VCaP (cell line): ENCODE measurements at regions not wholly inside any gene's neighbourhood (a gene's known extent, or its start where the extent isn't known, plus 50 kb on each side); places are given as distances from the start of the nearest gene placed in this dataset.

ENCODE experiments used
- H3K27ac ChIP-seq: fragments of 450-650 bp; 2 replicates; pipeline ENCODE4 v1.5.1; 2017
- TF ChIP-seq, protein P1 (sequence below): fragments of 450-650 bp; conservative IDR thresholded peaks from 2 replicates; pipeline ENCODE4 v1.5.1; 2017; ENCODE audit warnings: mild to moderate bottlenecking, moderate library complexity

DNA sequence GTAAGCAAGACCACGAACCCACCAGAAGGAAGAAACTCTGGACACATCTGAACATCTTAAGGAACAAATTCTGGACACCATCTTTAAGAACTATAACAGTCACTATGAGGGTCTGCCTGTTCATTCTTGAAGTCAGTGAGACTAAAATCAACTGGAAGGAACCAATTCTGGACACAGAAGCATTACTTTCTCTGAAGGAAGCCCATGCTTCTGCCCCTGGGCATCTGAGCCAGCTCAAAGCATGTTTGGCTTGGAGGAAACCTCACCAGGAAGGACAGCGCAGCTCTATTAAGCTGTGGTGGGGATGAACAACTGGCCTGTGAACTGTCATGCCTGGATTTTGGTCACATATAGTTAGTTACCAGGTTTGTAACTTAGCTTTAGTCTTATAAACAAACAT, 132.4 kb upstream of the GDF10 start:
- H3K27ac ChIP-seq: no peak overlapping the region

DNA sequence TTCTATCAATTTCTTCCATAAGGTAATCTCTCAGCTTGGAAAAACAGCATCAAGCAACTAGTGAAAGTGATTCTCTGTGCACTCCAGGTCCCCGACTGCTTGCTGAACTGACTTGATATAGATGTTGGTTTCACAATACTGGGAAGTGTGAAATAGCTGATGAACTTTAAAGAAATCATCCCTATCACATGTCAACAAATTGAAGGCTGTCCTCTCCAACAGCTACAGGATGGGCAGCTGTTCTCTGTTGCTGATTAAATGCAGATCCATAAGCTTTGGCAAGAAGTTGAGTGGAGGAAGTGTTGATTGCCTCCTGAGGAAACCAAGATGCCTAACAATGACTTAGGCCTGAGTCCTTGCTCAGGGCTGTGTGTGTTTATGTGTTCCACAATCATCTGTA, 130.4 kb upstream of the GDF10 start:
- H3K27ac ChIP-seq: no peak overlapping the region
- TF ChIP-seq, protein P1, sequence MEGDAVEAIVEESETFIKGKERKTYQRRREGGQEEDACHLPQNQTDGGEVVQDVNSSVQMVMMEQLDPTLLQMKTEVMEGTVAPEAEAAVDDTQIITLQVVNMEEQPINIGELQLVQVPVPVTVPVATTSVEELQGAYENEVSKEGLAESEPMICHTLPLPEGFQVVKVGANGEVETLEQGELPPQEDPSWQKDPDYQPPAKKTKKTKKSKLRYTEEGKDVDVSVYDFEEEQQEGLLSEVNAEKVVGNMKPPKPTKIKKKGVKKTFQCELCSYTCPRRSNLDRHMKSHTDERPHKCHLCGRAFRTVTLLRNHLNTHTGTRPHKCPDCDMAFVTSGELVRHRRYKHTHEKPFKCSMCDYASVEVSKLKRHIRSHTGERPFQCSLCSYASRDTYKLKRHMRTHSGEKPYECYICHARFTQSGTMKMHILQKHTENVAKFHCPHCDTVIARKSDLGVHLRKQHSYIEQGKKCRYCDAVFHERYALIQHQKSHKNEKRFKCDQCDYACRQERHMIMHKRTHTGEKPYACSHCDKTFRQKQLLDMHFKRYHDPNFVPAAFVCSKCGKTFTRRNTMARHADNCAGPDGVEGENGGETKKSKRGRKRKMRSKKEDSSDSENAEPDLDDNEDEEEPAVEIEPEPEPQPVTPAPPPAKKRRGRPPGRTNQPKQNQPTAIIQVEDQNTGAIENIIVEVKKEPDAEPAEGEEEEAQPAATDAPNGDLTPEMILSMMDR: no peak

More for the DNA sequence above, 132.4 kb upstream of the GDF10 start:
- TF ChIP-seq, protein P1: no peak

DNA sequence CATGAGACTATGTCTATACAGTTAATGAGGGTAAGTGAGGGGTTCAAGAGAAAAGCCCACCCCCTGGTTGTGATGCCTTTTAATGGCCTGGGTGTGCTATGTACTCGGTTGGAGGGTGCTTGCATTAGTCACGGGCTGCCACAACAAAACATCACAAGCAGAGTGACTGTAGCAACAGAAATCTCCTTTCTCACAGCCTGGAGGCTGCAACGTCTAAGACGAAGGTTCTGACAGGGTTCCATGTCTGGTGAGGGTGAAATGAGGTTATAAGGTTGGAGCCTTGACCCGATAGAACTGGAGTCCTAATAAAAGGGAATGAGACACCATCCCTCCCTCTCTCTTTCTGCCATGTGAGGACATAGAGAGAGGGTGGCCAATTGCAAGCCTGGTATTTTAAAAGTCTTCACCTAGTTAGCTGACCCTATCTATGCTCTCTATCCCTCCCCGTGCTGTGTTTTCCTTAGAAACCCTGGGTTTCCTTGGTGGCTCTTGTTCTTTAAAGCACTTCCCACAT, 126.0 kb upstream of the GDF10 start:
- TF ChIP-seq, protein P1: no peak
- H3K27ac ChIP-seq: no peak overlapping the region

DNA sequence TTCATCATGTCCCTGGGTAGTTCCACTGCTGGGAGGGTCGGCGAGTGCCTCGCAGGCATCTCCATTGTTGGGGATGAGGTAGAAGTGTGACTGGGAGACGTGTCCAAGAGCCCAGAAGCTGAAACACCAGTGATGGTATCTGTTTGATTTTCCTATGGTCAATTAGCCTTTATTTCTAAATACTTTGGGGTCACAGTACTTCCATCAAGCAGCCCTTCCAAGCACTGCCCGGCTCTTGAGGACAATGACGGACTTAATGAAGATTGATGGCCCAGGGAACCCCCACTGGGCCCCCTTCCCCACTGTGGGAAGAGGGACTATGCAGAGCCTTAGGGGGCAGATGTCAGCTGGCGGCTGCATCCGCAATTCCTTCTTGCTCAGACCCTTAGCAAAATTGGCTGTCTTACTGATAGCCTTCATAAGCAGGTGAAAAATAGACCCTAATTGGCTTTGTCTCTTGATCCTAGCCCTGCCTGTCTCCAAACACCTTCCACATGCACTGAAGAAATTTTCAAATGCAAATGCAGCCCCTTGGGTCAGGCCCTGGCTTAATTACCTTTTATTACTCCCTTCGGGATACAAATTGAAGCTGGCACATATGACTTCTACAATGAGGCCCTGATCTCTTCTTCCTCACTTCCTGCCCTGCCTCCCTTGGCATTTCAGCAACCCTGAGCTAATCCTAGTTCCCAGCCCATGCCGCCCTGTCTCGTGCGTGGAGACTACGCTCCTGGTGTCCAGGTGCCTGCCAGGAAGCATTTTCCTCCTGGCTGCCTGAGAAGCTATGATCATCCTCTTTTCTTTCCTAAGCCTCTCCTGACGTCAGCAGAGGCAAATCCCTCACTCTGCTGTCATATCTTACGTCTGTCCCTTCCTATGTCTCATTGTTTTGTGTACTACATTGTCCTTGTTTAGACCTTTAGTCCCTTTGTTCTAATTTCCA, 124.5 kb upstream of the GDF10 start:
- no peak overlapping the region for H3K27ac ChIP-seq
- TF ChIP-seq, protein P1: no peak

DNA sequence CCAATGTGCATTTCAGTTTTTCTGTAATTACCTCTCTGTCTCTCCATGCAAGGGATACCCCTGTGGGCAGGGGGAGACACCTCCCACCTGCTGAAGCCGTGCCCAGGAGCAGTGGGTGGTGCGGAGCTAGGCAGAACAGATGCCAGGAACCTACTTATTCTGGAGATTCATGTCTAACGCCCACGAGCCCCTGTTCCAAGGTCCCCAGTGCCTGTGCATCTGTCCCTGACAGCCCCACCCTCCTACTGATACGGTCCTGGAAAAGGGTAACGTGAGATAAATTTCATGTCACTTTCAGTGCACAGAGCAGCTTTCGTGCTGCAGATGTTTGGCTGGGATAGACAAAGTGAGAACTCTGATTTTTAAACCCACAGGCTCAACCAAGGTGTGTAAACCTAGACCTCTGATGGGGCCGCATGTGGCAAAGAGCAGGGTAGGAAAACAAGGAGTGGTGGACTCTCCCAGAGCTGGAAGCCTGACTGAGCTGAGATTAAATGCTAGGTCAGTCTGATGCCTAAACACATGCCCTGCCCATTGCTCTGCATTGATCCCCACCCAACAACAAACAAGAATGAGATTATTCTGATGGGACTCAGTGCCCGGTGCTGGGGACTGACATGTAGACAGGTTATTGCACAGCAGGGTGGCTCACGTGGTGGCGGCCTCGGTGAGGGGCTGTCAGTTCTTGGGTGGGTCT, 123.6 kb upstream of the GDF10 start:
- H3K27ac ChIP-seq: no peak overlapping the region
- TF ChIP-seq, protein P1: no peak

DNA sequence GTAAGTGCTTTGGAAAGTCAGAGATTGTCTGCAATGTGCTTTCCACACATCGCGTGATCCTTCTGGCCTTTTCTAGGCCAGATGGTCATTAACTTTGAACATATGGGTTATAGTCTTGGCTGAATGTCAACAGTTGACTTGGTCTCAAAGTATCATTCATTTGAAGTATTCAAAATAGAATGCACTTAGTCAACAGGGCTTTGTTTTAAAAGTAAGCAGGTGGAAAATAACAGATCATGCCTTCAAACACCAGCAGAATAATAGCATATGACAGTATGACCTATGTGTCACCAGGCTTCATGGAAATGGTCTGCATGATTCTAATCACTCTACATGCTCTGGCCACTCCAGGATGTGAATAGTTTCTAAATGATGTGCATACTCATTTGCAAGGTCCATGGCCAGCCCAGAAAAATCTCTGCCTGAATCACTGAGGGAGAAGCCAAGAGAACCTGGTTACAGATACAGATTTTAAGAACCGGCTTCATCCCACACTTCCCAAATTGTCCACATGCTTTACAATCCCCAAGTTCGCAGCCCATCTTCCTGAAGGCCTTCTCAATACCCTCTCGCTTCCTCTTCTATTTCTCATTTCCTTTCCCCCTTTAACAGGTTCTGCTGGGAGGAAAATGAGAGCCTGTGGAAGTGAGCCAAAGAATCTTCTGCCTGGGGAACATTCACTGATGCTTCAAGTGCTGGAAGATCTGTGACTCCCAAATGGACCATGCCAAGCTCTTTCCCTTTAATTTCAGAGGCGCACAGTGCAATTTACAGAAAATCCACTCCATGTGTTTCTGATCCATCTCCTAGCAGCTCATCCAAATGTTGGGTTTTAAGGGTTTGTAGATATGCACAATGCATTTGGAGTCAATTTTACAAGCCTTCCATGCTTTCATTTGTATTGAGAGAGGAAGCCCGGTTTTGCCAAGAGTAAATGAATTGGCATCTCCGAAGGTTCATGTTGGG, 122.8 kb upstream of the GDF10 start:
- TF ChIP-seq, protein P1: no peak
- H3K27ac ChIP-seq: no peak overlapping the region
